Gastrocnemius medialis (tissue), 4 donors: ENCODE measurements at regions not wholly inside any gene's neighbourhood (a gene's known extent, or its start where the extent isn't known, plus 50 kb on each side); places are given as distances from the start of the nearest gene placed in this dataset.

Source experiments
- ATAC-seq, 2 donors: fragments of 150-250 bp; one replicate each; pipeline ENCODE4 v1.9.1; 2016
- DNase-seq, 2 donors: peaks; one replicate each; pipeline ENCODE4 v3.0.0-alpha.2; 2019
- H3K27ac ChIP-seq, 4 donors: fragments of 200-600 bp; sonication (generic); 1 replicate in 1 of 4; 2 replicates in 3 of 4; pipeline ENCODE4 v1.5.1; 2016 to 2018; ENCODE audit warnings: mild to moderate bottlenecking in 2 of 4, moderate library complexity in 1 of 4
- H3K27me3 ChIP-seq, 3 donors: fragments of 200-600 bp; sonication (generic) in 2 of 3; 1 replicate in 1 of 3; 2 replicates in 2 of 3; pipeline versions ENCODE4 v1.5.1 to v1.6.0; 2016 to 2019; ENCODE audit warnings: mild to moderate bottlenecking in 1 of 3, moderate library complexity in 1 of 3
- H3K36me3 ChIP-seq, 2 donors: fragments of 200-600 bp; sonication (generic) in 1 of 2; one replicate each; pipeline ENCODE4 v1.5.1; 2017 to 2018
- H3K4me1 ChIP-seq, 2 donors: fragments of 200-600 bp; sonication (generic) in 1 of 2; one replicate each; pipeline ENCODE4 v1.5.1; 2016 to 2017; ENCODE audit warnings: mild to moderate bottlenecking in 2 of 2
- H3K4me3 ChIP-seq, 4 donors: fragments of 200-600 bp; sonication (generic) in 3 of 4; 1 replicate in 1 of 4; 2 replicates in 3 of 4; pipeline ENCODE4 v1.5.1; 2016 to 2019; ENCODE audit warnings: mild to moderate bottlenecking in 2 of 4
- H3K9me3 ChIP-seq, 3 donors: fragments of 200-600 bp; sonication (generic) in 2 of 3; 1 replicate in 1 of 3; 2 replicates in 2 of 3; pipeline ENCODE4 v1.5.1; 2016 to 2019
- CTCF ChIP-seq, 5 experiments: fragments of 450-650 bp in 3 of 5; fragments of 200-600 bp in 2 of 5; sonication (generic) in 2 of 5; IDR thresholded peaks in 4 of 5; conservative IDR thresholded peaks in 1 of 5; 1 replicate in 4 of 5; 2 replicates in 1 of 5; pipeline ENCODE4 v1.5.1; 2016 to 2019; ENCODE audit warnings: antibody characterized with exemption in 5 of 5, mild to moderate bottlenecking in 3 of 5, moderate library complexity in 3 of 5
- POLR2A ChIP-seq, 2 donors: fragments of 450-650 bp; IDR thresholded peaks; one replicate each; pipeline ENCODE4 v1.6.1; 2017; ENCODE audit warnings: antibody characterized with exemption in 2 of 2, mild to moderate bottlenecking in 2 of 2, moderate library complexity in 2 of 2
- in situ Hi-C, 4 donors: fragments of 200-750 bp; cut with MboI; loops; one replicate each; pipeline versions ENCODE4 v1.15.0 to v1.8.0; 2017; ENCODE audit warnings: low sequenced_read_pairs in 4 of 4
- intact Hi-C: fragments of 100-400 bp; cut with DNase I; formaldehyde crosslinking; loops from one replicate; pipeline ENCODE4 v1.15.1; 2023; ENCODE audit warnings: low total_unique reads

GRCh38 chr18:24840640-24841039, 380.2 kb downstream of the HRH4 start:
- Histone ChIP-seq H3K4me3 (no peak overlapping the region), H3K27ac (no peak overlapping the region), H3K9me3 (no peaks in the 10 kb centered on the region), H3K36me3 (no peaks in the 10 kb centered on the region), H3K4me1 (no peaks in the 10 kb centered on the region), H3K27me3 (no peaks in the 10 kb centered on the region)
- DNase-seq (no peak), ATAC-seq (no peak)
- TF ChIP-seq POLR2A (IDR thresholded peaks at IDR 0.05) (no peak), CTCF (IDR thresholded peaks at IDR 0.05 in 4 of 5, conservative IDR thresholded peaks at IDR 0.05 in 1 of 5) (no peak)
- in situ Hi-C loops = no loop called here
- intact Hi-C loops = no loop called here

- Histone ChIP-seq H3K9me3 (no peaks in the 10 kb centered on the region), H3K4me3 (no peak overlapping the region), H3K4me1 (no peaks in the 10 kb centered on the region), H3K36me3 (no peaks in the 10 kb centered on the region), H3K27me3 (no peaks in the 10 kb centered on the region), H3K27ac (no peak overlapping the region)
- intact Hi-C loops = no loop called here
- TF ChIP-seq CTCF (IDR thresholded peaks at IDR 0.05 in 4 of 5, conservative IDR thresholded peaks at IDR 0.05 in 1 of 5) = no peak
- TF ChIP-seq POLR2A (IDR thresholded peaks at IDR 0.05) = no peak
- ATAC-seq (no peak), DNase-seq (no peak)
- in situ Hi-C loops = no loop called here
These were observed 381.1 kb downstream of the HRH4 start for GRCh38 chr18:24841536-24841935.

GRCh38 chr18:24843123-24843522, 382.7 kb downstream of the HRH4 start:
- no peaks in the 10 kb centered on the region for H3K36me3 ChIP-seq
- in situ Hi-C loops = no loop called here
- H3K4me1 ChIP-seq = no peaks in the 10 kb centered on the region
- no peaks in the 10 kb centered on the region for H3K9me3 ChIP-seq
- H3K27me3 ChIP-seq = no peaks in the 10 kb centered on the region
- TF ChIP-seq POLR2A (IDR thresholded peaks at IDR 0.05) (no peak), CTCF (IDR thresholded peaks at IDR 0.05 in 4 of 5, conservative IDR thresholded peaks at IDR 0.05 in 1 of 5) (no peak)
- intact Hi-C loops = no loop called here
- H3K27ac ChIP-seq = no peak overlapping the region
- H3K4me3 ChIP-seq = no peak overlapping the region
- DNase-seq (no peak), ATAC-seq (no peak)

- intact Hi-C loops = no loop called here
- H3K4me1 ChIP-seq = no peaks in the 10 kb centered on the region
- TF ChIP-seq POLR2A (IDR thresholded peaks at IDR 0.05) (no peak), CTCF (IDR thresholded peaks at IDR 0.05 in 4 of 5, conservative IDR thresholded peaks at IDR 0.05 in 1 of 5) (no peak)
- DNase-seq (no peak), ATAC-seq (no peak)
- H3K4me3 ChIP-seq = no peak overlapping the region
- H3K36me3 ChIP-seq = no peaks in the 10 kb centered on the region
- no peaks in the 10 kb centered on the region for H3K27me3 ChIP-seq
- in situ Hi-C loops = no loop called here
- H3K9me3 ChIP-seq = no peaks in the 10 kb centered on the region
- no peak overlapping the region for H3K27ac ChIP-seq
These were observed 385.7 kb downstream of the HRH4 start for GRCh38 chr18:24846138-24846537.

- H3K9me3 ChIP-seq = no peaks in the 10 kb centered on the region
- no peak overlapping the region for H3K27ac ChIP-seq
- no peak for ATAC-seq
- no peak overlapping the region for H3K4me3 ChIP-seq
- TF ChIP-seq CTCF (IDR thresholded peaks at IDR 0.05 in 4 of 5, conservative IDR thresholded peaks at IDR 0.05 in 1 of 5) = no peak
- TF ChIP-seq POLR2A (IDR thresholded peaks at IDR 0.05) = no peak
- DNase-seq = no peak
- H3K4me1 ChIP-seq = no peaks in the 10 kb centered on the region
- in situ Hi-C loops = no loop called here
- H3K36me3 ChIP-seq = no peaks in the 10 kb centered on the region
- H3K27me3 ChIP-seq = no peaks in the 10 kb centered on the region
- intact Hi-C loops = no loop called here
These were observed 390.1 kb downstream of the HRH4 start for GRCh38 chr18:24850532-24850931.
